Fibroblast of mammary gland (primary cell): ENCODE measurements at regions not wholly inside any gene's neighbourhood (a gene's known extent, or its start where the extent isn't known, plus 50 kb on each side); places are given as distances from the start of the nearest gene placed in this dataset.

Source experiments
- DNase-seq: peaks from one replicate; pipeline ENCODE4 v3.0.0-alpha.2; 2010; ENCODE audit warnings: low read depth
- H3K4me3 ChIP-seq: 2 replicates; pipeline ENCODE4 v1.5.1; 2011; ENCODE audit warnings: low read depth, mild to moderate bottlenecking, low read length, moderate library complexity; ENCODE audit not compliant: control insufficient read depth
- CTCF ChIP-seq: conservative IDR thresholded peaks from 2 replicates; pipeline ENCODE4 v1.5.1; 2011; ENCODE audit warnings: low read depth, low read length, inconsistent platforms; ENCODE audit not compliant: control insufficient read depth, insufficient read depth

GRCh38 chr10:53572799-53573198, 800.2 kb upstream of the MBL2 start:
- no peak for TF ChIP-seq CTCF
- no peak overlapping the region for H3K4me3 ChIP-seq
- DNase-seq: no peak

GRCh38 chr10:53570221-53570620, 797.6 kb upstream of the MBL2 start:
- DNase-seq: no peak
- TF ChIP-seq CTCF: no peak
- H3K4me3 ChIP-seq: no peak overlapping the region

- DNase-seq: no peak
- no peak overlapping the region for H3K4me3 ChIP-seq
- TF ChIP-seq CTCF: no peak
These were observed 796.9 kb upstream of the MBL2 start for GRCh38 chr10:53569455-53569854.

GRCh38 chr10:53548664-53549063, 776.1 kb upstream of the MBL2 start:
- DNase-seq: no peak
- H3K4me3 ChIP-seq: no peak overlapping the region
- TF ChIP-seq CTCF: no peak

- TF ChIP-seq CTCF: no peak
- no peak overlapping the region for H3K4me3 ChIP-seq
- DNase-seq: no peak
These were observed 774.8 kb upstream of the MBL2 start for GRCh38 chr10:53547364-53547763.

GRCh38 chr10:53543410-53543809, 770.8 kb upstream of the MBL2 start:
- DNase-seq: no peak
- TF ChIP-seq CTCF: no peak

GRCh38 chr10:53537508-53537907, 764.9 kb upstream of the MBL2 start:
- no peak for TF ChIP-seq CTCF
- no peak for DNase-seq
- H3K4me3 ChIP-seq: no peak overlapping the region

More at GRCh38 chr10:53543410-53543809, 770.8 kb upstream of the MBL2 start:
- no peak overlapping the region for H3K4me3 ChIP-seq
